Hematopoietic multipotent progenitor cell treated with erythropoietin and hydrocortisone succinate and interleukin-3 and kit ligand, for 8 days (in vitro differentiated cells): ENCODE measurements at regions not wholly inside any gene's neighbourhood (a gene's known extent, or its start where the extent isn't known, plus 50 kb on each side); places are given as distances from the start of the nearest gene placed in this dataset.

ENCODE experiments used
- DNase-seq: peaks from one replicate; pipeline ENCODE4 v3.0.0-alpha.2; 2015

- no peak for DNase-seq
Measured at GRCh38 chr9:78756813-78757510, 460.0 kb downstream of the PSAT1 start.

GRCh38 chr9:78763424-78763823, 466.5 kb downstream of the PSAT1 start:
- no peak for DNase-seq

GRCh38 chr9:78765861-78766260, 468.9 kb downstream of the PSAT1 start:
- DNase-seq = no peak

GRCh38 chr9:78767490-78767889, 470.6 kb downstream of the PSAT1 start:
- DNase-seq = no peak

GRCh38 chr9:78769690-78770089, 472.8 kb downstream of the PSAT1 start:
- DNase-seq = no peak

GRCh38 chr9:78775211-78775610, 478.3 kb downstream of the PSAT1 start:
- DNase-seq = no peak

GRCh38 chr9:78775696-78776295, 478.9 kb downstream of the PSAT1 start:
- no peak for DNase-seq

GRCh38 chr9:78777747-78778146, 480.8 kb downstream of the PSAT1 start:
- DNase-seq = no peak

GRCh38 chr9:78778318-78778717, 481.4 kb downstream of the PSAT1 start:
- DNase-seq = no peak

GRCh38 chr9:78778861-78779374, 482.0 kb downstream of the PSAT1 start:
- DNase-seq = no peak

- DNase-seq = no peak
Measured at GRCh38 chr9:78781681-78782080, 484.8 kb downstream of the PSAT1 start.

- DNase-seq = no peak
Measured at GRCh38 chr9:78782234-78782633, 485.3 kb downstream of the PSAT1 start.

- DNase-seq = no peak
Measured at GRCh38 chr9:78782858-78783257, 485.9 kb downstream of the PSAT1 start.

GRCh38 chr9:78783743-78784142, 486.8 kb downstream of the PSAT1 start:
- no peak for DNase-seq

GRCh38 chr9:78786794-78787193, 489.9 kb downstream of the PSAT1 start:
- no peak for DNase-seq

- no peak for DNase-seq
Measured at GRCh38 chr9:78788101-78788500, 491.2 kb downstream of the PSAT1 start.

GRCh38 chr9:78791779-78792178, 494.9 kb downstream of the PSAT1 start:
- DNase-seq = no peak

- no peak for DNase-seq
Measured at GRCh38 chr9:78792745-78793144, 495.8 kb downstream of the PSAT1 start.

GRCh38 chr9:78805771-78806170, 508.8 kb downstream of the PSAT1 start:
- DNase-seq = no peak

- DNase-seq = no peak
Measured at GRCh38 chr9:78806492-78807160, 509.7 kb downstream of the PSAT1 start.

GRCh38 chr9:78807286-78807685, 510.4 kb downstream of the PSAT1 start:
- no peak for DNase-seq

- no peak for DNase-seq
Measured at GRCh38 chr9:78808048-78808447, 511.1 kb downstream of the PSAT1 start.

GRCh38 chr9:78811622-78812276, 514.8 kb downstream of the PSAT1 start:
- no peak for DNase-seq

- no peak for DNase-seq
Measured at GRCh38 chr9:78812665-78813064, 515.7 kb downstream of the PSAT1 start.
